ENCODE measurements at regions not wholly inside any gene's neighbourhood (a gene's known extent, or its start where the extent isn't known, plus 50 kb on each side); places are given as distances from the start of the nearest gene placed in this dataset.
"Not testable (repeated sequence)": the region's sequence is repeated elsewhere in the genome, so short reads cannot be mapped to it uniquely, and the experiment has no call there.

GRCh38 chr9:65386191-65386590, 101.2 kb upstream of the FOXD4L5 start:
- DNase-seq (ENCODE audit: low read depth, low spot score); in situ Hi-C loops (cut with HindIII; ENCODE audit: low pct_unique_long_range_greater_than_20kb, low sequenced_read_pairs): not testable (repeated sequence)

GRCh38 chr9:65385655-65386024, 100.6 kb upstream of the FOXD4L5 start:
- in situ Hi-C loops (cut with HindIII; ENCODE audit: low pct_unique_long_range_greater_than_20kb, low sequenced_read_pairs) = not testable (repeated sequence)

GRCh38 chr9:65384759-65385654, 100.0 kb upstream of the FOXD4L5 start:
- DNase-seq (ENCODE audit: low read depth, low spot score); in situ Hi-C loops (cut with HindIII; ENCODE audit: low pct_unique_long_range_greater_than_20kb, low sequenced_read_pairs): not testable (repeated sequence)

More at GRCh38 chr9:65385655-65386024, 100.6 kb upstream of the FOXD4L5 start:
- not testable (repeated sequence) for DNase-seq (ENCODE audit: low read depth, low spot score)

GRCh38 chr9:65384066-65384465, 99.1 kb upstream of the FOXD4L5 start:
- DNase-seq (ENCODE audit: low read depth, low spot score); in situ Hi-C loops (cut with HindIII; ENCODE audit: low pct_unique_long_range_greater_than_20kb, low sequenced_read_pairs): not testable (repeated sequence)

- DNase-seq (ENCODE audit: low read depth, low spot score); in situ Hi-C loops (cut with HindIII; ENCODE audit: low pct_unique_long_range_greater_than_20kb, low sequenced_read_pairs): not testable (repeated sequence)
Observed at GRCh38 chr9:65383646-65384045, 98.6 kb upstream of the FOXD4L5 start.

- DNase-seq (ENCODE audit: low read depth, low spot score); in situ Hi-C loops (cut with HindIII; ENCODE audit: low pct_unique_long_range_greater_than_20kb, low sequenced_read_pairs): not testable (repeated sequence)
Observed at GRCh38 chr9:65382701-65383318, 97.8 kb upstream of the FOXD4L5 start.
